ENCODE measurements at regions not wholly inside any gene's neighbourhood (a gene's known extent, or its start where the extent isn't known, plus 50 kb on each side); places are given as distances from the start of the nearest gene placed in this dataset.

DNA sequence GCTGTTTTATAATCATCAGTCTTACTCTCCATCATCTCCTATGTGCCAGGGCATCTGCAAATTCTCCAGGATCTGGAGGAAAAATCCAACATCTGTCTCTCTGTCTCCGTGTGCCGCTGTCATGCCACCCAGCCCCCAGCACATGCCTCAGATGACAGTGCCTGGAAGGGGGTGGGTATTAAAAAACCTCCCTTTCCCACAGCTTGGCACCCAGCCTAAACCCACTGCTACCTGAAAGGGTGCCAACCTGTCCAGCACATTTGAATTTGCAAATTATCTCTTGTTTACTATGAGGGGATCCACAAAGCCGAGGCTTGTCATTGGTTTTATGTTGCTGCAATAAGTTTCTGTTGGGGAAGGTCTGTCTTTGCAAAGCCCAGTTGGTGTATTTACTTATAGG, 73.1 kb downstream of the EMX2 start (continued):
- TF ChIP-seq, protein P1, sequence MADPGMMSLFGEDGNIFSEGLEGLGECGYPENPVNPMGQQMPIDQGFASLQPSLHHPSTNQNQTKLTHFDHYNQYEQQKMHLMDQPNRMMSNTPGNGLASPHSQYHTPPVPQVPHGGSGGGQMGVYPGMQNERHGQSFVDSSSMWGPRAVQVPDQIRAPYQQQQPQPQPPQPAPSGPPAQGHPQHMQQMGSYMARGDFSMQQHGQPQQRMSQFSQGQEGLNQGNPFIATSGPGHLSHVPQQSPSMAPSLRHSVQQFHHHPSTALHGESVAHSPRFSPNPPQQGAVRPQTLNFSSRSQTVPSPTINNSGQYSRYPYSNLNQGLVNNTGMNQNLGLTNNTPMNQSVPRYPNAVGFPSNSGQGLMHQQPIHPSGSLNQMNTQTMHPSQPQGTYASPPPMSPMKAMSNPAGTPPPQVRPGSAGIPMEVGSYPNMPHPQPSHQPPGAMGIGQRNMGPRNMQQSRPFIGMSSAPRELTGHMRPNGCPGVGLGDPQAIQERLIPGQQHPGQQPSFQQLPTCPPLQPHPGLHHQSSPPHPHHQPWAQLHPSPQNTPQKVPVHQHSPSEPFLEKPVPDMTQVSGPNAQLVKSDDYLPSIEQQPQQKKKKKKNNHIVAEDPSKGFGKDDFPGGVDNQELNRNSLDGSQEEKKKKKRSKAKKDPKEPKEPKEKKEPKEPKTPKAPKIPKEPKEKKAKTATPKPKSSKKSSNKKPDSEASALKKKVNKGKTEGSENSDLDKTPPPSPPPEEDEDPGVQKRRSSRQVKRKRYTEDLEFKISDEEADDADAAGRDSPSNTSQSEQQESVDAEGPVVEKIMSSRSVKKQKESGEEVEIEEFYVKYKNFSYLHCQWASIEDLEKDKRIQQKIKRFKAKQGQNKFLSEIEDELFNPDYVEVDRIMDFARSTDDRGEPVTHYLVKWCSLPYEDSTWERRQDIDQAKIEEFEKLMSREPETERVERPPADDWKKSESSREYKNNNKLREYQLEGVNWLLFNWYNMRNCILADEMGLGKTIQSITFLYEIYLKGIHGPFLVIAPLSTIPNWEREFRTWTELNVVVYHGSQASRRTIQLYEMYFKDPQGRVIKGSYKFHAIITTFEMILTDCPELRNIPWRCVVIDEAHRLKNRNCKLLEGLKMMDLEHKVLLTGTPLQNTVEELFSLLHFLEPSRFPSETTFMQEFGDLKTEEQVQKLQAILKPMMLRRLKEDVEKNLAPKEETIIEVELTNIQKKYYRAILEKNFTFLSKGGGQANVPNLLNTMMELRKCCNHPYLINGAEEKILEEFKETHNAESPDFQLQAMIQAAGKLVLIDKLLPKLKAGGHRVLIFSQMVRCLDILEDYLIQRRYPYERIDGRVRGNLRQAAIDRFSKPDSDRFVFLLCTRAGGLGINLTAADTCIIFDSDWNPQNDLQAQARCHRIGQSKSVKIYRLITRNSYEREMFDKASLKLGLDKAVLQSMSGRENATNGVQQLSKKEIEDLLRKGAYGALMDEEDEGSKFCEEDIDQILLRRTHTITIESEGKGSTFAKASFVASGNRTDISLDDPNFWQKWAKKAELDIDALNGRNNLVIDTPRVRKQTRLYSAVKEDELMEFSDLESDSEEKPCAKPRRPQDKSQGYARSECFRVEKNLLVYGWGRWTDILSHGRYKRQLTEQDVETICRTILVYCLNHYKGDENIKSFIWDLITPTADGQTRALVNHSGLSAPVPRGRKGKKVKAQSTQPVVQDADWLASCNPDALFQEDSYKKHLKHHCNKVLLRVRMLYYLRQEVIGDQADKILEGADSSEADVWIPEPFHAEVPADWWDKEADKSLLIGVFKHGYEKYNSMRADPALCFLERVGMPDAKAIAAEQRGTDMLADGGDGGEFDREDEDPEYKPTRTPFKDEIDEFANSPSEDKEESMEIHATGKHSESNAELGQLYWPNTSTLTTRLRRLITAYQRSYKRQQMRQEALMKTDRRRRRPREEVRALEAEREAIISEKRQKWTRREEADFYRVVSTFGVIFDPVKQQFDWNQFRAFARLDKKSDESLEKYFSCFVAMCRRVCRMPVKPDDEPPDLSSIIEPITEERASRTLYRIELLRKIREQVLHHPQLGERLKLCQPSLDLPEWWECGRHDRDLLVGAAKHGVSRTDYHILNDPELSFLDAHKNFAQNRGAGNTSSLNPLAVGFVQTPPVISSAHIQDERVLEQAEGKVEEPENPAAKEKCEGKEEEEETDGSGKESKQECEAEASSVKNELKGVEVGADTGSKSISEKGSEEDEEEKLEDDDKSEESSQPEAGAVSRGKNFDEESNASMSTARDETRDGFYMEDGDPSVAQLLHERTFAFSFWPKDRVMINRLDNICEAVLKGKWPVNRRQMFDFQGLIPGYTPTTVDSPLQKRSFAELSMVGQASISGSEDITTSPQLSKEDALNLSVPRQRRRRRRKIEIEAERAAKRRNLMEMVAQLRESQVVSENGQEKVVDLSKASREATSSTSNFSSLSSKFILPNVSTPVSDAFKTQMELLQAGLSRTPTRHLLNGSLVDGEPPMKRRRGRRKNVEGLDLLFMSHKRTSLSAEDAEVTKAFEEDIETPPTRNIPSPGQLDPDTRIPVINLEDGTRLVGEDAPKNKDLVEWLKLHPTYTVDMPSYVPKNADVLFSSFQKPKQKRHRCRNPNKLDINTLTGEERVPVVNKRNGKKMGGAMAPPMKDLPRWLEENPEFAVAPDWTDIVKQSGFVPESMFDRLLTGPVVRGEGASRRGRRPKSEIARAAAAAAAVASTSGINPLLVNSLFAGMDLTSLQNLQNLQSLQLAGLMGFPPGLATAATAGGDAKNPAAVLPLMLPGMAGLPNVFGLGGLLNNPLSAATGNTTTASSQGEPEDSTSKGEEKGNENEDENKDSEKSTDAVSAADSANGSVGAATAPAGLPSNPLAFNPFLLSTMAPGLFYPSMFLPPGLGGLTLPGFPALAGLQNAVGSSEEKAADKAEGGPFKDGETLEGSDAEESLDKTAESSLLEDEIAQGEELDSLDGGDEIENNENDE (IDR thresholded peaks at IDR 0.05; ENCODE audit: insufficient replicate concordance, low read length) = no peak
- TF ChIP-seq BCL11A (IDR thresholded peaks at IDR 0.05; ENCODE audit: low read depth in 2 of 2, low read length in 2 of 2) (no peak), BACH1 (IDR thresholded peaks at IDR 0.05; ENCODE audit: low read length) (no peak), RFX5 (IDR thresholded peaks at IDR 0.05; ENCODE audit: borderline replicate concordance, low read depth, low read length) (no peak), GTF2F1 (IDR thresholded peaks at IDR 0.05; ENCODE audit: borderline replicate concordance, low read depth, low read length) (no peak), FOSL1 (IDR thresholded peaks at IDR 0.05; ENCODE audit: insufficient read depth, low read depth, low read length) (no peak), MAFK (IDR thresholded peaks at IDR 0.05; ENCODE audit: low read depth, low read length) (no peak), POLR2AphosphoS5 (IDR thresholded peaks at IDR 0.05; ENCODE audit: low read depth, low read length) (no peak), BRCA1 (IDR thresholded peaks at IDR 0.05; ENCODE audit: low read depth, low read length) (no peak)
- TF ChIP-seq, protein P2, sequence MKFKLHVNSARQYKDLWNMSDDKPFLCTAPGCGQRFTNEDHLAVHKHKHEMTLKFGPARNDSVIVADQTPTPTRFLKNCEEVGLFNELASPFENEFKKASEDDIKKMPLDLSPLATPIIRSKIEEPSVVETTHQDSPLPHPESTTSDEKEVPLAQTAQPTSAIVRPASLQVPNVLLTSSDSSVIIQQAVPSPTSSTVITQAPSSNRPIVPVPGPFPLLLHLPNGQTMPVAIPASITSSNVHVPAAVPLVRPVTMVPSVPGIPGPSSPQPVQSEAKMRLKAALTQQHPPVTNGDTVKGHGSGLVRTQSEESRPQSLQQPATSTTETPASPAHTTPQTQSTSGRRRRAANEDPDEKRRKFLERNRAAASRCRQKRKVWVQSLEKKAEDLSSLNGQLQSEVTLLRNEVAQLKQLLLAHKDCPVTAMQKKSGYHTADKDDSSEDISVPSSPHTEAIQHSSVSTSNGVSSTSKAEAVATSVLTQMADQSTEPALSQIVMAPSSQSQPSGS (IDR thresholded peaks at IDR 0.05; ENCODE audit: low read length) = no peak

Measured in H1 (cell line).